ENCODE measurements at regions not wholly inside any gene's neighbourhood (a gene's known extent, or its start where the extent isn't known, plus 50 kb on each side); places are given as distances from the start of the nearest gene placed in this dataset.
"Not testable (repeated sequence)": the region's sequence is repeated elsewhere in the genome, so short reads cannot be mapped to it uniquely, and the experiment has no call there.

DNA sequence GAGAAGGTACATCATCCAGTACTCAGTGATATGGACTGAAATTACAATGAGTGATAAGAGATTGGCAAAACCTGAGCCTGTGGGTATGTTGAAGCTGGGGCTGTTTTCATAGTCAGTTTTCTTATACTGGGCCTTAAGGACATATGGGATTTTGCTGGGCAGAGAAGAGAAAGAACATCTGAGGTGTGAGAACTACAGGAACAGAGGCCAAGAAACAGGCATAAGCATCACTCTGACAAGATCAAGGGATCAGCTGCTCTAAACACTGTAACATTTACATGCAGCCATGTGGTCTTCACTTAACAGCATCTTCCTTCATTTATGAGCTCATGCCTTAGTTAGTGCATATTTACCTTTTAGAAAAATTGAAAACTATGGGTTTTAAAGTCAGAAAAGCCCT is 220.0 kb downstream of the TRIM36 start:
- no peak for FAIRE-seq

DNA sequence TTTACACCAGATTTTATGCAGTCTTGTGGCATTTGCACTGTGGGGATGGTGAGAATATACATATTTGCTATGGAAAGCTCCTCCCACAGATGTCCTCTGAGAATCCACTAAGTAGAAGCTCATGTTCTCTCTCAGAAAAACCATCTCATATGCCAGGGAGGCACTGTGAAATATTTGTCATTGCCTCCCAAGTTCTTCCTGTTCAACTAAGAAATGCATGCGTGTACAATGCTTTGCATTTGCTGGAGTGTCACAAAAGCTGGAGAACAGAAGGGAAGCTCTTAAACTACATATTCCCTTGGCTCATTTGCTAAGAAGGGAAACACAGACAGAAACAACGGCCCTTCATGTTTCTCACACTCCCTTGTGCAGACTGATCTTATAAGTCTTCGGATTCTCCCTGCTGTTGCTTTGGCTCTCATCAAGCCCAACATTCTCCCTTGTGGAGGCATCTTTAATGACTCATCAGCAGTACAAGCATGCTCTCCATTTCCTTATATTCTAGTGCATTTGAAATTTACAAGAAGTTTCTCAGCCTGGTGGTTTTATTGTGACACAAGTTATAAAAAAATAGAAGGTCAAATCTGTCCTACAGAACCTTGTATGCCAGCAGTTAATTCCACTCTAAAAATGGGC is 220.6 kb downstream of the TRIM36 start:
- FAIRE-seq, result no peak

DNA sequence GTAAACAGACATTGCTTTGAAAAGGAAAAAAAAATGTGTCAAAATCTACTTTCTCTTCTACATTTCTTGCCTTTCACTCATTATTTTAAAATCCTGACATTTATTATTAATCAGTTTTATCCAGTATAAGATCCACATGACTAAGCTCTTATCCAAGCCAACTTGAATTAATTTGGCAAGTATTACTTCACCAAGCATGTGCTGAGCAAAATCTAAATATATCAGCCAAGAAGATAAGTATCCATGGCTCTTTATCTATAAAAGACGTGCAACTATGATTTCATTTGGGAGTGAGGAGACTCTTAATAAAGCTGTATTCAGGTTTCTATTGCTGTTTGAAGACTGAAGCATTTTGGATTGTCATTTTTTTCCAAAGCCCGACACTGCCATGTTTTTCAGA is 221.3 kb downstream of the TRIM36 start:
- no peak for FAIRE-seq

DNA sequence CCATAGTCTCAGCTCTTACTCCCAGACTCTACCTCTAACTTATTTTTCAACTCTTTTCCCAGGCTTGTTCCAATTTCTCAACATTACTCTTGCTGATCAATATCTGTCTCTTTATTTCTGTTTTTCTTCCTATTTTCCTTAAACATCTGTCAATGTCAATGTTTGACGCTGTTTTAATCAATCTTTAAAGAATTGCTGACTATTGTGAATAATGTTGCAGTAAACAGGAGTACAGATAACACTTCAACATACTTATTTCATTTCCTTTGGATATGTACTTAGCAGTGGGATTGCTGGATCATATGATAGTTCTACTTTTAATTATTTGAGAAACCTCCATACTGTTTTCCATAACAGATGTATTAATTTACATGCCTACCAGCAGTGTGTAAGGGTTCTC is 229.0 kb downstream of the TRIM36 start:
- no peak for FAIRE-seq

DNA sequence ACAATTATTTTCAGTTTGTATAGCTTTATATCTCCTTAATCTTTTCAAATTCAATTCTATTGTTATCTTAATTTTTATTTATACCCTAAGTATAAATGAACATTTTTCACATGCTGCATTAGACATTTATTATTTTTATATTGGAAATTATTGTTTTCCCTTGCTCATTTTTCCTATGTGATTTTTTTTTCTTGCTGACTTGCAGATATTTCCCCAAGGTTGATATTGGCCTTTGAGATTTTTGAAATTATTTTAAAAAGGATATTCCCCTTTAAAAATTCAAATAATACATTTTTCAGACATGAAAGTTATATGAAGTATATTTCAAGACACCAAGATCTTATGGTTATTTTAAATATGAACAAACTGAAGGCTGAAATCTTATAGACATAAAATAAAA is 234.2 kb downstream of the TRIM36 start:
- no peak for FAIRE-seq

DNA sequence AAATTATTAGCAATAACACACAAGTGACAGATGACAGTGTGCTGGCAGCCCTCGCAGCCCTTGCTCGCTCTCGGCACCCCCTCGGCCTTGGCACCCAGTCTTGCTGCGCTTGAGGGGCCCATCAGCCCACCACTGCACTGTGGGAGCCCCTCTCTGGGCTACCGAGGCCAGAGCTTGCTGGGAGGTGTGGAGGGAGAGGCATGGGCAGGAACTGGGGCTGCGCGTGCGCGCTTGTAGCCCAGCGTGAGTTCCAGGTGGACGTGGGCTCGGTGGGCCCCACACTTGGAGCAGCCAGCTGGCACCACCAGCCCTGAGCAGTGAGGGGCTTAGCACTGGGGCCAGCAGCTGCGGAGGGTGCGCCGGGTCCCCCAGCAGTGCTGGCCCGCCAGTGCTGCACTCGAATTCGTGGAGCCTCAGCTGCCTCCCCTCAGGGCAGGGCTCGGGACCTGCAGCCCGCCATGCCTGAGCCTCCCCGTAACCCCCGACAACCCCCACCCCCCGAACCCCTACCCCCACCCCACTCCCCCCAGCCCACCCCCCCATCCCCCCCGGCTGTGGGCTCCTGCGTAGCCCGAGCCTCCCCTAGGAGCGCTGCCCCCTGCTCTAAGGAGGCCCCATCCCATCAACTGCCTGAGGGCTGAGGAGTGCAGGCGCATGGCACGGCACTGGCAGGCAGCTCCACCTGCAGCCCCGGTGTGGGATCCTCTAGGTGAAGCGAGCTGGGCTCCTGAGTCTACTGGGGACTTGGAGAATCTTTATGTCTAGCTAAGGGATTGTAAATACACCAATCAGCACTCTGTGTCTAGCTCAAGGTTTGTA is 240.9 kb downstream of the TRIM36 start:
- no peak for FAIRE-seq

DNA sequence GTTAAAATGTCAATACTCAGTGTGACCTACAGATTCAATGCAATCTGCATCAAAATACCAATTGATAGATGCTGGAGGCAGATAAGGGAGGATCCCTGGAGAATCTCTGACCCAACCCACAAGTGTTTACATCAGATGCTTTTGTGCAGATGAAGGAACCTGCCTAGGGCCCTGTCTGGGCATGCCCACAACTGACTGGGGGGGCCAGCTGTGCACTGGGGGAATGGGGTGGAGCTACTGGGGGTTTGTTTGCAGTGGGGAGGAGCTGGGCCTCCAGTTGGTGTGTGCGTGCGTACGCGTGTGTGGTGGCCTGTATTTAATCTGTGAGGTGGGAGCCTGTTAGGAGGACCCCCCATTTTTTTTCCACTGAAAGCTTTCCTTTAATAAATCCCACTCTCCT is 244.9 kb downstream of the TRIM36 start:
- no peak for FAIRE-seq

DNA sequence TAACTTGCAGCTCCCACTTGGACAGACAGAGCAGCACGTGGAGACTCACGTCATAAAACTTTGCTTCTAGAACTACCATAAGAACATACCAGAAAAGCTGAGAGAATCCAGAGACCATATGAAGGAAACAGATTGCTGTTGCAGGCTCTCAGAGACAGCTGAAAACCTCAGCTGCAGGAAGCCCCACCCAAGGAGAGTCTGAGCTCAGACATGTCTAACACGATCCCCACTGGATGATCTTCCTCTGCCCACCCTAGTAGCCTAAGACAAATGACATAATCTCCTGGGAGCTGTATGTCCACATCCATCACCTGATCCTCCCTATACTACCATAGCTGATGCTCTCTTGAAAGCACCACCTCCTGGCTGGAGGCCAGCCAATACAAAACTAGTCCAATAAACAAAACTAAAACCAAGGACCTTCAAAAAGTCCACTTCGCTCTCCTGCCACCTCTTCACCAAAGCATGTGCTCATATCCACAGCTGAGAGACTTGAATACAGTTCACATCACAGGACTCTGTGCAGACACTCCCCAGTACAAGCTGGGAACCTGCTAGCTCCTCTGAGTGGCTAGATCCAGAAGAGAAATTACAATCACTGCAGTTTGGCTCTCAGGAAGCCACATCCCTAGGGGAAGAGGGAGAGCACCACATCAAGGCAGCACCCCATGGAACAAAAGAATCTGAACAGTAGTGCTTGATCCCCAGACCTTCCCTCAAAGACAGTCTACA is 257.4 kb downstream of the TRIM36 start:
- FAIRE-seq, result no peak

DNA sequence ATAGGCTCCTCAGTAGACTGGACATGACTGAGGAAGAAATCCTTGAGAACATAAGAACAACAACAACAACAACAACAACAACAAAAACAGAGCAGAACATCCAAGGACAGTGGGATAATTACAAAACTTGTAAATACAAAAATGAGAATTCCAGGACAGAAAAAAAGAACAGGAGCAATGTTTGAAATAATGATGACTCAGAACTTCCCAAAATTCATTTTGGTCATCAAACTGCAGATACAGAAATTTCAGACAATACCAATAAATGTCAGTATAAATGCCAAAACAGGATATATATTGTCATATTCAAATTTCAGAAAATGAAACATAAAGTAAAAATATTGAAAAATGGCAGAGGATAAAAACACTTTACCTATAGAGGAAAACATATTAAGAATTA is 259.0 kb downstream of the TRIM36 start:
- FAIRE-seq, result no peak

DNA sequence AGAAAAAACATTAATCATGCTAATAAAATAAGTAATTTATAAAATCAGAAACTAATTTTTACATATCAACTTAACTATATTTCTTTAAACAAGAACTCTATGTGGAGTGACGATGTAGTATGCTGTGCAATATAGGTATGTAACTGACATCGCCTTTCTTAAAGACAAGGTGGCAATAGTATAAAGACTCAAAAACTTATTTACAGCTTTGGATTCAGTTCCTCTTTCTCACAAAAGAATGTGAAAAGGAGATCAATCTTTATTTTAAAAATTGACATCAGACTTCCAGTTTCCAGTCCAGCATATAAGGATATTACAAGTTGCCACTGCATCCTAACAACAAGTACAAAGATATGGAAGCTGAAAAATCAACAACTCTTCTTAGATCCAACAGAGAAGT is 260.3 kb downstream of the TRIM36 start:
- FAIRE-seq, result no peak

DNA sequence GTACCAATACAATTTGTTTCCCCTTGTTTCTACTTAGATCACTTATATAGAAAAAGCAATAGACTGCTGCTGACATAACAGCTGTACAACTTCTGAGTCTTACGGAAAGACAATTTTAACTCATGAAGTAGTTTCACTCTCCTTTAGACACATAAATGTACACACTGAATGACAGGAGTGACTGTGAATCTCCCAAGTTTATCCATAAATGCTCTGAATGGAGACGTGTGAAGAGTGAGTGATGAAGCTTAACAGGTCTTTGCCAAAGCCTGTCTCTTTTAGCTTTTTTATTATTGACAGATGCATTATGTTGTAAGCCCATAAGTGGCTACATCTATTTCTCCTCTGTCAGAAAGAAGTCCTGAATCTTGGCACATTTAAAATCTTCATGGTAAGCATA is 265.9 kb downstream of the TRIM36 start:
- no peak for FAIRE-seq

DNA sequence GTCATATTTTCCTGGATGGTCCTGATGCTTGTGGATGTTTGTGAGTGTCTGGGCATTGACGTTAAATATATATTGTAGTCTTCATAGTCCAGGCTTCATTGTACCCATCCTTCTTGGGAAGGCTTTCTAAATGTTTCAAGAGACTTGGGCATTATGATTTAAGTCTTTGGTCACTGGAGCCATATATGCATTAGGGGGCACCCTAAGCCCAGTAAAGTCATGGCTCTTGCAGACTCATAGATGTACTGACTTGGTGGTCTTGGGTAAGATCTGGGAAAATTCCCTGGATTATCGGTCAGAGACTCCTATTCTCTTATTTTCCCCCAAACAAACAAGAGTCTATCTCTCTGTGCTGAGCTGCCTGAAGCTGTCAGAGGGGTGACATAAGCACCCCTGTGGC is 271.1 kb downstream of the TRIM36 start:
- FAIRE-seq, result no peak

DNA sequence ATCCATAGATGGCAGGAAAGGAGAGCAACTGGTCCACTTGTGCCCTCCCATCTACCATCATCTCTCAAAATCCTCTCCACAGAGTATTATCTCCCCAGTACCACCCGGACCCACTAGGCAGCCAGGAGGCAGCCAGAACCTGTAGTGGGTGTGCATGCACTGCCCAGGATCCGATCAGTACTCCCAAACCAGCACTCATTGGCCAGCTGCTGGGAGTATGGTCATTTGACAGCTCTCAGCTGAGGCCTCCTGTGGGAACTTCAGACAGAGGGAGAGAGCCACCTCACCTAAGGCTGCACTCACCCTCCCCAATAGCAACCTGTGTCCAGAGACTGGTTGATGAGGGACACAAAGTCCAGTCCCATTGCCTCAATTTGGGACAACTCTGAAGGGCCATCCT is 286.0 kb downstream of the TRIM36 start:
- FAIRE-seq, result no peak

DNA sequence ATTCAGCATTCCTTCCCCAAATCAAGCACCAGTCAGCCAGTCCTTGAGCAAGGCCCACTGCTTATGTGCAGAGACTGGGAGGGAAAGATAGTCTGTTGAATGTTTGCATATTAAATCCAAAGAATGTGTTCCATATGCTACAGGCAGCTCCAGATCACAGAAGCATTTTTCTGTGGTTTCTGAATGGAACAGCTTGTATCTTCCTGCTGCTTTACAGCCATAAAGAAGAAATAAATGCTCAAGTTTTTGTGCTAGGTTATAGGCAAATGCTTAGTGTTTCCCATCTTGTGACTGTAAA is 310.3 kb downstream of the TRIM36 start:
- FAIRE-seq, result no peak

DNA sequence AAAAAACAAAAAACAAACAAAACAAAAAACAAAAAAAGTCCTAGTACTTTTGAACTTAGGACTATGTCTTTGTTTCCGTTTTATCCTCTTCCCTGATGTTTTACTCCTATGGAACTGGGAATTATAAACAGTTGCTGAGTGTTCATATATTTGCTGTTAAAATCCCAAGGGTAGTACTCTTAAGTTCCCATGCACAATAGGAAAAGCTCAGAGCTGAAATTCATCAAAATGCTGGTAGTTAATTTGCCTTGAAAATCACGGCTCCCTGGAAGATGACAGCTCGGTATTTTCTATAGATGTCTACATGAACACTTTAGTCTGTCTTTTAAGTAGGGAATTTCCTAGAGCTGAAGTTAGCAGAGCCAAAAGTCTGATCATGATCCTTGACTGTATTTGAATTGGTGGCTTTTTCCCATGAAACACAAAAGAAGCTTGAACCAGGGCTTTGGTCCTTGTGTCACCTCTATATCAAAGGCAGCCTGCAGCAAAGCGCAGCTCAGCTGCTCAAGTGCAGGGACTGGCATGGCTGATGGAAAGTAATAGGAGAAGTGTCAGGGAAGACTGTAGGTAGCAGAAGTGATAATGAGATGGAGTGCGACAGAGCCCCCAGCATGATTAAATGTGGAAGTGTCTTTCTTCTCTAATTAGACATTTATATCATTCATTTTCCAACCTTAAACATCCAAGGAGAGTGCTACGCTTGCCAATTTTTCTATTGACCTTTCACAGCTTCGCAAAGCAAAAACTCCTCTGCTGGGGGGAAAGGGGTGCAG is 310.9 kb downstream of the TRIM36 start:
- FAIRE-seq, result no peak

DNA sequence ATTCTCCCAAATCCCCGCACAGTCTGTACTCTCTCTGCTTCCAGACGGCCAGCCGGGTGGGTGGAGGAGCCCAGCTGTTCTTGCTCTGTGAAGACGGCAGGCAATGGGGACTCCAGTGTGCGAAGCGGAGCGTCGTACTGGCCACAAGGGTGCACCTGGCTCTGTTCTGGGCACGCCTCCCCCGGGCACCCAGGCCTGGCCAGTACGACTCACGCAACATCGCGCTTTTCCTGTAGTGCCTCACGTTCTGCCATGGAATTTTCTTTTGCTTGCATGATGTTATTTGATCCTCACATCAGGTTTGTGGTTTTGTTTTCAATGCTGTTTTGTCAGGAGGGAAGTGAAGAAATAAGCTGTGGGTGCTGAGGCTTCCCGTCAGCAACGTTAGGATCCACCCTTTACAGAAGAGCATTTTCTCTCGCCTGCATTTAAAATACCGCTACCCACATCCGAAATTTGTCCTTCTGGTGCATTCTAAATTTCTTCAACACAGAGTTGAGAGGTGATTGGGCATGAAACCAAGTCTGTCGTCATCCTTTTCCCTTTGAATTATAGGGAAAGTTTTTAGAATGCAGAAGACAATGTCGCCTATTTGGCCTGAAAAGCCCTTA is 311.7 kb downstream of the TRIM36 start:
- FAIRE-seq, result no peak

DNA sequence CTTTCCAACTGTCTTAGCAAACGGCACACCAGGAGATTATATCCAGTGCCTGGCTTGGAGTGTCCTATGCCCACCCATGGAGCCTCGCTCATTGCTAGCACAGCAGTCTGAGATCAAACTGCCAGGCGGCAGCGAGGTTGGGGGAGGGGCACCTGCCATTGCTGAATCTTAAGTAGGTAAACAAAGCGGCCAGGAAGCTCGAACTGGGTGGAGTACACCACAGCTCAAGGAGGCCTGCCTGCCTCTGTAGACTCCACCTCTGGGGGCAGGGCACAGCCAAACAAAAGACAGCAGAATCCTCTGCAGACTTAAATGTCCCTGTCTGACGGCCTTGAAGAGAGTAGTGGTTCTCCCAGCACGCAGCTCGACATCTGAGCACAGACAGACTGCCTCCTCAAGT is 325.0 kb downstream of the TRIM36 start:
- FAIRE-seq, result not testable (repeated sequence)

DNA sequence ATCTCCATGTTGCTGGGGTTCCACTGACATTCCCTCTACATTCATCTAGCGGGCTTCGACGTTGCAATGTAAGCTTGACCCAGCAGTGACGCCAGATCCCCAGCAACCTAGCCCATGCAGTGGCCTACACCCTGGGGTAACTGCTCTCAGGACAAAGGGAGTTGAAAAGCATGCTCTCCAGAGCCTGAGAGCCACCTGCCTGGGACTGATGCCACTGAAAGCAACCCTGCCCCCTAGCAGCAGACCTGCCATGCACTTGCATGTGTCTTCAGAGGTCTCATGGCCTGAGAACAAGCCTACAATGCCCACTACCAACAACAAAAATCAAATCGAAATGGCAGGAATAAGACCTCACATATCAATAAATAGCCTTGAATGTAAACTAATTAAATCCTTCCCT is 330.3 kb downstream of the TRIM36 start:
- FAIRE-seq, result no peak

DNA sequence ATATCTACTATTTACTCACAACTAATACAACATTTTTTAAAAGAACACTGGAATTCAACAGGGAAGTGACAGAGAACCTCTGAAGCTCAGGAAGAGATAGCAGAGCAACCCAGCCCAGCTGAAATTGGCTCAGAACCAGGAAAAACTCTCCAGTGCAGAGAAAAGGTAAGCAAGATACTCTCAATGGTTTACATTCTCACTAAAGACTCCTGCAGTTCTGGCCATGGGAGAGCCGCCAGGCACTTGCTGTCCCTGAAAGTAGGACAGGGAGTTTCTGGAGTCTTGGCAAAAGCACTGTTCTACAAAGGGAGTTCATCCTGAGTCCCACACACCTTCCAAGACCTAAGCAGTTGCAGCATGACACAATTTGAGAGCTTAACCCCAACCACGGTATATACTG is 330.8 kb downstream of the TRIM36 start:
- FAIRE-seq, result no peak

DNA sequence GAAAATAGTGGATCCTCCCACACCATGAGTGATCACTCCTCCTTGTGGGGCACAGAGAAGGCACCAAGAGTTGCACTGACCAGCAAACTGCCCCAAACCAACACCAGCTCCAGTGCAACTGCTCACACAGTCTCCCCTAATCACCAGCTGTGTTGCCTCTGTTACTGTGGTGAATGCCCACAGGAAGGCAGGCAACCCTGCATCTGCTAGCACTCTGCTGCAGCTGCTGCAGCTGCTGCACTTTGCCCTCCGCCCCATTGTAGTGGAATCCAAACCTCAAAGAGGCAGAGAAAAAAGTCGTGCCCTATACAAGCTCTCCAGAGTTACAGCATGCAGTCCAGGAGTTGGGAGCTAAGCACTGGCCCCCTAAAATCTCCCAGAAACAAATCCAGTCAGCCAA is 339.6 kb downstream of the TRIM36 start:
- no peak for FAIRE-seq

DNA sequence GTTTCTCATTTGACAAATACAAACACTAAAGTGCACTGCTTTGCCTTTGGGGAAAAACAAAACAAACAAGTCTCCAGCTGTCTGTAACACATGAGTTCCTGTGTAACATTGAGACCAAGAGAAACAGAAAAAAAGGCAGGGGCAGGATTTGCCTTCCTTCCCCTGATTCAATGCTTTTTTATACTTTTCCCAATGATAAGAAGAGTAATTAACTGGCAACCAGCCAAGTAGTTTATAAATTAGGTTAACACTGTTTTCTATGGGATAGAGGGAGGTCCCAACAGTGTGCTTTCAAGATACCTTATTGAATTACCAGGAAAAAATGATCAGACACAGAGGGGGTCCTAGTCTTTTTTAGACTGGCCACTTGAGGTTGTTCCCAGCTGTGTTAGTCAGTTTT is 346.8 kb downstream of the TRIM36 start:
- no peak for FAIRE-seq

DNA sequence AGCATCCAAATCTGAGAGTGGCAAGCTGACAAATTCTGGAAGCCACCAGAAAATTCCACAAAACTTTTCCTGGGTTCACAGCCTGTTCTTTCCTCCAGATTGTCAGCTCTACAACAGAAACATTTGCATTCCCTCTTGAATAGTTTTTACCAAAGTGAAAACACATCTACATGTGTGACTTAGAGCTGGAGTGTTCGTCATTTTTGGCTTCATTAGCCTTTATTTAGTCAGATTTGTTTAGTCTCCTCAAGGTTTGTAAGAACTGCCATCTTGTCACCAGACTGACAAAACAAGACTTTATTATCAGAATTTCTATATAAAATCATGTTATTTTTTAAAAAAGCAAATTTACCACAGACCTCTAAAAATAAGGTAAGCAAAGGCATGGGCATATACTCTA is 347.3 kb downstream of the TRIM36 start:
- FAIRE-seq, result no peak

DNA sequence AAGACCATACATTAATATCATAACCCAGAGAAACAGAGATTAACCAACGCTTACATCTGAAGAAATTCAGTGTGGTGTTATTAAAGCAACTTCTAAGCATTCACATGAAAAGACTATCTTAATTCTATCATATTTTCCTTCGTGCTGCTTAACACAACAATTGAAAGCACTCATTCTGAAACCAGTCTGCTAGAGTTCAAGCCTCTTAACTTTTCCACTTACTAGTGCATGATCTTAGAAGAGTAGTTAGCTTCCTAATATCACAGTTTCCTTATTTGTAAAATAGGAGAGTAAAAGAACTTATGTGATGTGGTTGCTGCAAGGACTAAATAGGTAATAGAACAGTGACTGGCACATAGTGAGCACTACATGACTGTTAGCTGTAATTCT is 379.3 kb downstream of the TRIM36 start:
- FAIRE-seq, result no peak

Measured in islet of Langerhans (tissue), 1 donor.